GM23338 (cell line): ENCODE measurements at regions not wholly inside any gene's neighbourhood (a gene's known extent, or its start where the extent isn't known, plus 50 kb on each side); places are given as distances from the start of the nearest gene placed in this dataset.

Experiments used
- CREB1 ChIP-seq: fragments of 250-450 bp; sonication (Bioruptor Pico); IDR thresholded peaks from 2 replicates; pipeline ENCODE4 v1.5.0; 2020; ENCODE audit warnings: low read depth, mild to moderate bottlenecking, moderate library complexity
- CTCF ChIP-seq, 2 experiments: fragments of 200-600 bp in 1 of 2; sonication (generic) in 1 of 2; conservative IDR thresholded peaks; 2 replicates each; pipeline versions ENCODE4 v1.5.1 to v1.6.1; 2016 to 2017; ENCODE audit warnings: antibody characterized with exemption in 2 of 2, low read depth in 2 of 2, mild to moderate bottlenecking in 2 of 2, moderate library complexity in 1 of 2
- EZH2 ChIP-seq: fragments of 200-600 bp; sonication (generic); IDR thresholded peaks from one replicate; pipeline ENCODE4 v1.8.0; 2017; ENCODE audit warnings: antibody characterized with exemption, mild to moderate bottlenecking, low read depth; ENCODE audit not compliant: unreplicated experiment
- POLR2AphosphoS5 ChIP-seq: IDR thresholded peaks from 2 replicates; pipeline ENCODE4 v1.6.1; 2016; ENCODE audit warnings: antibody characterized with exemption, low read depth

DNA sequence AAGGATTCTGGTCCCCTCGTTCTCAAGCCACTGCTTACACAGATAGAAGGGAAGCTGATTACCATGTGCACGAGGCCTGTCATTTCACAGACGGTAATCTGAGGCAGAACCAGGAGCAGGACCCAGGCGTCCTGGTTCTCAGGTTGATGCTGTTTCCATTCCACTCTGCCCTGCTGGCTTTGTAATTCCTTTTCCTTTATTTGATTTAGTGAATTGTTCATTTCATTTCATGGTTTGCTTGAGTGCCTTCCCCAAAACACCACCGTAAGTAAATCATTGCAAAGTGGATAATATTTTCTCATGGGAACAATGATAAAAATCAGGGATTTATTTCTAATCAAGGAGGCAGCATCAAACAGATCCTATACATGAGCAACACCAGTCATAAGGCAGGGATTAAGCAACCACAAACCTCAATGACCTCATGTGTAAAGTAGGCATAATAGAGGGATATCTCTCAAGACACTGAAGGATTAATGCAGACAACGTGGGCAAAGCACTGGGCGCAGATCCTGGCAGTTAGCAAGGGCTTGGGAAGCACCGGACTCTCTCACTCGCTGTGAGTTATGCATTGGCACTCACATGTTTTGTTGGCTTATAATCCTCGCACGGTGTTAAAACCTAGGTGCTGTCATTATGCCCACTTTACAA lies 229.5 kb upstream of the FOXQ1 start:
- TF ChIP-seq CTCF (conservative IDR thresholded peaks at IDR 0.05; ENCODE audit: low read depth in 2 of 2), result no peak
- no peak for TF ChIP-seq POLR2AphosphoS5
- no peak for TF ChIP-seq CREB1
- TF ChIP-seq EZH2, result no peak
